ENCODE measurements at regions not wholly inside any gene's neighbourhood (a gene's known extent, or its start where the extent isn't known, plus 50 kb on each side); places are given as distances from the start of the nearest gene placed in this dataset.

DNA sequence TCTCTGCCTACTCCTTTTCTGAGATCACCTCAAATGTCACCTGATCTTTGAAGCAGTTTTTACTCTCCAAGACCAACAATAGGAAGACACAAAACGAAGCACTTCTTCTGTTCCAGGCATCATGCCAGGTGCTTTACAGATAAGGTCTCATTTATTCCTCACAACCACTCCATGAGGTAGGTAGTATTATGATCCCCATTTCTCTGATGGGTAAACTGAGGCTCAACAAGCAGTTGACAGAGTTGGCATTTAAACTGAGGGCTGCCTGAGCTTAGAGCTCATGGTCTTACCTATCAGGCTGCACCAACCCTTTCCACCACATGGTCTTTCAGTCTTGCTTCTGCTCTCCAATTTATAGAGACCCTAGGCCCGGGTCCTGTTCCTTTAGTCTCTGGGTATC is 147.2 kb upstream of the JUN start:
- no peak for DNase-seq (ENCODE audit: low spot score)

DNA sequence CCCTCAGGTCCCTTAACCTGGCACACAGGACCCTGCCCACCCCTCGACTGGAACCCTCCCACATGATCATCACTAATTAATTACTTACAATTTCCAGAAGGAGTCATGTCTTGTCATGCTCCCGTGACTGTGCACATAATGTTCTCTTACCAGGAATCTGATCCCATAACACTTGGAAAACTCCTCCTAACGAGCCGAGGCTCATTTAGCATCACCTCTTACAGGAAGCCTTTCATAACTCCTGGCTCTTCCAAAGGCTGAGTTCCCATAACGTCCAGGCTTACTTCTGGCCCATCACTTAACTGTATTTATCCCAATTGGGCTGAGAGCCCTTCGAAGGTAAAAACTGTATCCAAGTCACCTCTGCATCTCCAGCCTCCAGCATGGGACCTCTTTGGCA is 147.9 kb upstream of the JUN start:
- ATAC-seq (ENCODE audit: low read depth) = no peak
- DNase-seq (ENCODE audit: low spot score) = no peak
- TF ChIP-seq, protein P1, sequence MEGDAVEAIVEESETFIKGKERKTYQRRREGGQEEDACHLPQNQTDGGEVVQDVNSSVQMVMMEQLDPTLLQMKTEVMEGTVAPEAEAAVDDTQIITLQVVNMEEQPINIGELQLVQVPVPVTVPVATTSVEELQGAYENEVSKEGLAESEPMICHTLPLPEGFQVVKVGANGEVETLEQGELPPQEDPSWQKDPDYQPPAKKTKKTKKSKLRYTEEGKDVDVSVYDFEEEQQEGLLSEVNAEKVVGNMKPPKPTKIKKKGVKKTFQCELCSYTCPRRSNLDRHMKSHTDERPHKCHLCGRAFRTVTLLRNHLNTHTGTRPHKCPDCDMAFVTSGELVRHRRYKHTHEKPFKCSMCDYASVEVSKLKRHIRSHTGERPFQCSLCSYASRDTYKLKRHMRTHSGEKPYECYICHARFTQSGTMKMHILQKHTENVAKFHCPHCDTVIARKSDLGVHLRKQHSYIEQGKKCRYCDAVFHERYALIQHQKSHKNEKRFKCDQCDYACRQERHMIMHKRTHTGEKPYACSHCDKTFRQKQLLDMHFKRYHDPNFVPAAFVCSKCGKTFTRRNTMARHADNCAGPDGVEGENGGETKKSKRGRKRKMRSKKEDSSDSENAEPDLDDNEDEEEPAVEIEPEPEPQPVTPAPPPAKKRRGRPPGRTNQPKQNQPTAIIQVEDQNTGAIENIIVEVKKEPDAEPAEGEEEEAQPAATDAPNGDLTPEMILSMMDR (IDR thresholded peaks at IDR 0.05; ENCODE audit: poor library complexity, severe bottlenecking) = no peak
- Histone ChIP-seq H3K36me3 (ENCODE audit: low read depth) (no peaks in the 10 kb centered on the region), H3K27me3 (ENCODE audit: insufficient read depth, poor library complexity, severe bottlenecking) (no peaks in the 10 kb centered on the region), H3K9me3 (ENCODE audit: severe bottlenecking) (no peaks in the 10 kb centered on the region), H3K27ac (ENCODE audit: poor library complexity, severe bottlenecking) (peak overlapping the region; percentile 98), H3K4me1 (ENCODE audit: insufficient read depth, poor library complexity, severe bottlenecking) (peaks cover 65% of the 10 kb centered on the region), H3K4me3 (ENCODE audit: severe bottlenecking) (no peak overlapping the region)

More for the DNA sequence above, 147.2 kb upstream of the JUN start:
- TF ChIP-seq, protein P1 (IDR thresholded peaks at IDR 0.05; ENCODE audit: poor library complexity, severe bottlenecking) = no peak
- Histone ChIP-seq H3K27ac (ENCODE audit: poor library complexity, severe bottlenecking) (peak overlapping the region; percentile 98), H3K9me3 (ENCODE audit: severe bottlenecking) (no peaks in the 10 kb centered on the region), H3K4me1 (ENCODE audit: insufficient read depth, poor library complexity, severe bottlenecking) (peaks cover 65% of the 10 kb centered on the region), H3K36me3 (ENCODE audit: low read depth) (no peaks in the 10 kb centered on the region), H3K27me3 (ENCODE audit: insufficient read depth, poor library complexity, severe bottlenecking) (no peaks in the 10 kb centered on the region), H3K4me3 (ENCODE audit: severe bottlenecking) (no peak overlapping the region)
- no peak for ATAC-seq (ENCODE audit: low read depth)

DNA sequence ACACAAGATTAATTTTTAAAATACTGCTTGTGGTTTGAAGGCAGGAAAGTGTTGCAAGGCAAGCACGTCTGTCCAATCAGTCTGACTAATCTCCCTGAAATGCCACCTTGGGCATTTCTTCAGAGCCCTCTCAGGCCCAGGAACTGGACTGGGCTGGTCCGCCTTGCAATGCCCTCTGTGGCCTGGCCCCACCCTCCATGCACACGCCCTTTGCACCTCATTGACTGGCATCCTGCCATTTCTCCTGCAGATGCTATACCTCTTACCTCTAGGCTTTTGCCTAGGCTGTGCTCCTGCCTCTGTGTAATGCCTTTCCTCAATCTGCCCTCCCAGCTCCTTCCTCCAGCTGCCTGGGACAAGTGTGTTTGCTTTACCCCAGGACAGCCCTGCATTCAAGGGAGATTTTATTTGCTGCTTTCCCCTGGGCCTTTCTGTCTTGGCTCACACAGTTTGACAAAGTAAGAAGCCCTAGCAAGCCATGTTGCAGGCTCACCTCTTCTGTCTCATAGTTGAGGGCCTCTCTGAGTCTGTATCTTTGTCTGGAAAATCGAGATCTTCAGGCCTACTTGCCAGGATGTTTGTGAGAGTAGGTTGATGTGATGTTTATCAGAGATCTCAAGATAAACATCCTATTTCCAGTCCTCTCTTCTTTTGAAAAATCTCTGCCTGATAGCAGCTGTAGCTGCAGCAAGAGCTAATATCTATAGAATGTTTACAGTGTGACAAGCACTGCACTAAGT is 149.2 kb upstream of the JUN start:
- Histone ChIP-seq H3K27me3 (ENCODE audit: insufficient read depth, poor library complexity, severe bottlenecking) (no peaks in the 10 kb centered on the region), H3K4me1 (ENCODE audit: insufficient read depth, poor library complexity, severe bottlenecking) (peaks cover 56% of the 10 kb centered on the region), H3K9me3 (ENCODE audit: severe bottlenecking) (no peaks in the 10 kb centered on the region), H3K4me3 (ENCODE audit: severe bottlenecking) (no peak overlapping the region), H3K27ac (ENCODE audit: poor library complexity, severe bottlenecking) (peak overlapping the region; percentile 98), H3K36me3 (ENCODE audit: low read depth) (no peaks in the 10 kb centered on the region)
- ATAC-seq (ENCODE audit: low read depth) = peak; percentile 89
- peak; percentile 97 for DNase-seq (ENCODE audit: low spot score)
- TF ChIP-seq, protein P1 (IDR thresholded peaks at IDR 0.05; ENCODE audit: poor library complexity, severe bottlenecking) = peak; percentile 10

DNA sequence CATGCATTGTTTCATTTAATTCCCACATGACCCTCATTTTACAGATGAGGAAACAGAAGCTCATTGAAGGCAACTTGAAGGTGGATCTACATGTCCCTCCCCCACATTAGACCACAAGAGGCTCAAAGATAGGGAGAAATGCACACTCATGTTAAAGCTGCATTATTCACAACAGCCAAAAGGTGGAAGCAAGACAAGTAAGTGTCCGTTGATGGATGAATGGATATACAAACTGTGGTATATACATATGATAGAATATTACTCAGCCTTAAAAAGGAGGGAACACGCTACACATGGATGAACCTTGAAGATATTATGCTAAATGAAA is 149.7 kb upstream of the JUN start:
- peaks cover 51% of the 10 kb centered on the region for H3K4me1 ChIP-seq (ENCODE audit: insufficient read depth, poor library complexity, severe bottlenecking)
- H3K27ac ChIP-seq (ENCODE audit: poor library complexity, severe bottlenecking) = peak overlapping the region; percentile 98
- H3K36me3 ChIP-seq (ENCODE audit: low read depth) = no peaks in the 10 kb centered on the region
- DNase-seq (ENCODE audit: low spot score) (no peak), ATAC-seq (ENCODE audit: low read depth) (no peak)
- TF ChIP-seq, protein P1 (IDR thresholded peaks at IDR 0.05; ENCODE audit: poor library complexity, severe bottlenecking) = peak; percentile 6
- no peaks in the 10 kb centered on the region for H3K9me3 ChIP-seq (ENCODE audit: severe bottlenecking)
- no peaks in the 10 kb centered on the region for H3K27me3 ChIP-seq (ENCODE audit: insufficient read depth, poor library complexity, severe bottlenecking)
- no peak overlapping the region for H3K4me3 ChIP-seq (ENCODE audit: severe bottlenecking)

DNA sequence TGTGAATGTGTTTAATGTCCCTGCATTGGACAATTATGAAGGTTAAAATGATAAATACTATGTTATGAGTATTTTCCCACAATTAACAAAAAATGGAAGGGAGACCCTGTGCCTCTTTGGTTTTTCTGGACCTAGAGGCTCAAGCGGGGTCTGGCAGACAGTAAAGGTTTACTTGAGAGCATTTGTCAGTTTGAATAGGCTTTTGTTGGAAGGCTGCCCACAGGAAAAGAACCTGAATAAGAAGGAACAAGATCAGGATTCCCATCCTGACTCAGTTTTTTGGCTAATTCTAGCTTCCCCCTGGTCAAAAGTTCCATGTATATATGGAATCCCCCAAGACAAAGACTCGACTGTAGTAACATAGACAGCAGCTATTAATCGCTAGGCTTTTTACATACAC is 150.9 kb upstream of the JUN start:
- ATAC-seq (ENCODE audit: low read depth) (no peak), DNase-seq (ENCODE audit: low spot score) (no peak)
- Histone ChIP-seq H3K27me3 (ENCODE audit: insufficient read depth, poor library complexity, severe bottlenecking) (no peaks in the 10 kb centered on the region), H3K9me3 (ENCODE audit: severe bottlenecking) (no peaks in the 10 kb centered on the region), H3K4me1 (ENCODE audit: insufficient read depth, poor library complexity, severe bottlenecking) (peaks cover 39% of the 10 kb centered on the region), H3K27ac (ENCODE audit: poor library complexity, severe bottlenecking) (peak overlapping the region; percentile 98), H3K36me3 (ENCODE audit: low read depth) (no peaks in the 10 kb centered on the region), H3K4me3 (ENCODE audit: severe bottlenecking) (no peak overlapping the region)
- TF ChIP-seq, protein P1 (IDR thresholded peaks at IDR 0.05; ENCODE audit: poor library complexity, severe bottlenecking) = no peak
